Vagina (tissue), 2 donors: ENCODE measurements at regions not wholly inside any gene's neighbourhood (a gene's known extent, or its start where the extent isn't known, plus 50 kb on each side); places are given as distances from the start of the nearest gene placed in this dataset.

ENCODE experiments used
- DNase-seq, 2 donors: peaks; one replicate each; pipeline ENCODE4 v3.0.0-alpha.2; 2017; ENCODE audit errors: extremely low spot score in 2 of 2
- H3K27ac ChIP-seq: fragments of 200-600 bp; sonication (generic); one replicate; pipeline ENCODE4 v1.5.1; 2019
- H3K27me3 ChIP-seq: fragments of 200-600 bp; sonication (generic); one replicate; pipeline ENCODE4 v1.5.1; 2019
- H3K36me3 ChIP-seq, 2 donors: fragments of 200-600 bp; sonication (generic); one replicate each; pipeline ENCODE4 v1.5.1; 2017 to 2019
- H3K4me1 ChIP-seq: fragments of 200-600 bp; sonication (generic); one replicate; pipeline ENCODE4 v1.5.1; 2019
- H3K4me3 ChIP-seq, 2 donors: fragments of 200-600 bp; sonication (generic); 1 replicate in 1 of 2; 2 replicates in 1 of 2; pipeline ENCODE4 v1.5.1; 2016 to 2019
- H3K9me3 ChIP-seq: fragments of 200-600 bp; sonication (generic); one replicate; pipeline ENCODE4 v1.5.1; 2019
- CTCF ChIP-seq, 3 experiments: fragments of 450-650 bp in 2 of 3; fragments of 200-600 bp in 1 of 3; sonication (generic) in 1 of 3; IDR thresholded peaks; one replicate each; pipeline ENCODE4 v1.5.1; 2017 to 2019; ENCODE audit warnings: antibody characterized with exemption in 3 of 3, mild to moderate bottlenecking in 2 of 3, moderate library complexity in 2 of 3
- POLR2A ChIP-seq, 2 donors: fragments of 450-650 bp; IDR thresholded peaks; one replicate each; pipeline ENCODE4 v1.6.1; 2017; ENCODE audit warnings: antibody characterized with exemption in 2 of 2, mild to moderate bottlenecking in 2 of 2, moderate library complexity in 2 of 2
- POLR2AphosphoS5 ChIP-seq, 2 donors: sonication (generic); formaldehyde crosslinking; IDR thresholded peaks; one replicate each; pipeline ENCODE4 v1.9.0; 2017; ENCODE audit warnings: antibody characterized with exemption in 2 of 2, mild to moderate bottlenecking in 2 of 2, low read depth in 1 of 2; ENCODE audit not compliant: insufficient read depth in 1 of 2
- intact Hi-C: fragments of 100-400 bp; cut with DNase I; formaldehyde crosslinking; loops from one replicate; pipeline ENCODE4 v1.15.1; 2023

GRCh38 chr3:152102410-152102809 is 166.3 kb upstream of the MBNL1 start:
- Histone ChIP-seq H3K27me3 (no peaks in the 10 kb centered on the region), H3K9me3 (no peaks in the 10 kb centered on the region), H3K36me3 (no peaks in the 10 kb centered on the region), H3K27ac (no peak overlapping the region), H3K4me3 (no peak overlapping the region), H3K4me1 (peaks cover 6% of the 10 kb centered on the region)
- intact Hi-C loops, result no loop called here
- TF ChIP-seq POLR2AphosphoS5 (IDR thresholded peaks at IDR 0.05; ENCODE audit: insufficient read depth in 1 of 2, low read depth in 1 of 2), result no peak
- TF ChIP-seq POLR2A (IDR thresholded peaks at IDR 0.05), result no peak
- no peak for TF ChIP-seq CTCF (IDR thresholded peaks at IDR 0.05)
- no peak for DNase-seq

DNA sequence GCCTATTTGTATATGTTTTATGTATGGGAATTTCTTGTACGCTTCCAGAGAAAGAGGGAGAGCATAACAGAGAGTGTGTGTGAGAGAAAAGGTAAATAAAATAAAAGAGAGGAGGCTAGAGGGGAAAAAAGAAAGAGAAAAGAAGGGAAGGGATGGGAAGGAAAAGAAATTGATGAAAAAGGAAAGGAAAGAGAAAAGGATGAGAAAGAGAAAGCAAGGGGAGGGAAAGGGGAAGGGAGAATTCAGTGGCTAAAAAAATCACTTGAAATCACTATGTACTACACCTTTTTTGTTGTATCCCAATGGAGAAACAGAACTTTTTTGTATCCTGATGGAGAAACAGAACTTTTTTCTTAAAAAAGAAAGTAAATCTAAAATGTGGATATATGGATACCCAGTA is 165.5 kb upstream of the MBNL1 start:
- TF ChIP-seq CTCF (IDR thresholded peaks at IDR 0.05) (no peak), POLR2A (IDR thresholded peaks at IDR 0.05) (no peak), POLR2AphosphoS5 (IDR thresholded peaks at IDR 0.05; ENCODE audit: insufficient read depth in 1 of 2, low read depth in 1 of 2) (no peak)
- no peaks in the 10 kb centered on the region for H3K27me3 ChIP-seq
- H3K9me3 ChIP-seq, result no peaks in the 10 kb centered on the region
- no peak overlapping the region for H3K27ac ChIP-seq
- H3K4me1 ChIP-seq, result no peaks in the 10 kb centered on the region
- DNase-seq, result no peak
- no peak overlapping the region for H3K4me3 ChIP-seq
- no peaks in the 10 kb centered on the region for H3K36me3 ChIP-seq
- intact Hi-C loops, result no loop called here

GRCh38 chr3:152104847-152105415 is 163.8 kb upstream of the MBNL1 start:
- no peaks in the 10 kb centered on the region for H3K9me3 ChIP-seq
- H3K27ac ChIP-seq, result no peak overlapping the region
- intact Hi-C loops, result no loop called here
- H3K4me1 ChIP-seq, result no peaks in the 10 kb centered on the region
- H3K4me3 ChIP-seq, result no peak overlapping the region
- H3K36me3 ChIP-seq, result no peaks in the 10 kb centered on the region
- TF ChIP-seq POLR2AphosphoS5 (IDR thresholded peaks at IDR 0.05; ENCODE audit: insufficient read depth in 1 of 2, low read depth in 1 of 2), result no peak
- no peak for TF ChIP-seq CTCF (IDR thresholded peaks at IDR 0.05)
- no peak for TF ChIP-seq POLR2A (IDR thresholded peaks at IDR 0.05)
- DNase-seq, result no peak
- H3K27me3 ChIP-seq, result no peaks in the 10 kb centered on the region

- no peak for DNase-seq
Observed at GRCh38 chr3:152105446-152105845, 163.3 kb upstream of the MBNL1 start.

More at GRCh38 chr3:152105446-152105845, 163.3 kb upstream of the MBNL1 start:
- TF ChIP-seq POLR2AphosphoS5 (IDR thresholded peaks at IDR 0.05; ENCODE audit: insufficient read depth in 1 of 2, low read depth in 1 of 2) (no peak), POLR2A (IDR thresholded peaks at IDR 0.05) (no peak), CTCF (IDR thresholded peaks at IDR 0.05) (no peak)
- Histone ChIP-seq H3K4me1 (no peaks in the 10 kb centered on the region), H3K36me3 (no peaks in the 10 kb centered on the region), H3K9me3 (no peaks in the 10 kb centered on the region), H3K4me3 (no peak overlapping the region), H3K27me3 (no peaks in the 10 kb centered on the region), H3K27ac (no peak overlapping the region)
- intact Hi-C loops, result no loop called here
